ENCODE measurements at regions not wholly inside any gene's neighbourhood (a gene's known extent, or its start where the extent isn't known, plus 50 kb on each side); places are given as distances from the start of the nearest gene placed in this dataset.

- in situ Hi-C loops (cut with HindIII; ENCODE audit: low sequenced_read_pairs), result no loop called here
- H3K4me3 ChIP-seq (ENCODE audit: low read depth, low read length), result no peak overlapping the region
- TF ChIP-seq CTCF (IDR thresholded peaks at IDR 0.05; ENCODE audit: low read depth, low read length, missing control alignments), result no peak
- no peak for DNase-seq (ENCODE audit: low read depth)
These were observed 200.9 kb downstream of the PLPP3 start for GRCh38 chr1:56378341-56379070.

DNA sequence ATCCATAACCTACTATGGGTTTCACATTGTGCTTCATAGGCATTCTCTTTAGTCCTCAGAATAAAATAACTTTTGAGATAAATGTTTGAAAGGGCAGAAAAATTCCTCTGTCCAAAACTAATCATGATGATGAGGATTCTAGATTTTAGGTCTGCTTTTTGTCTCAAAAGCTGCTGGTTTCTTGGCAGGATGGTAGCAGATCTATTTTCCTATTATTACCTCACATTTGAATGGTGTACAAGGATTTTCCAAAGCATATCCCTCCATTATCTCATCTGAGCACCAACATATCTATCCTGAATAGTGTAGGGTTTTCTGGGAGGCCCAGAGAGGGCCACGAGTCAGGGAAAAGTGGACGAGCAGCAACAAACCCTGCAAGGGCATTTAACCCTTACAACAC, 201.9 kb downstream of the PLPP3 start:
- H3K4me3 ChIP-seq (ENCODE audit: low read depth, low read length), result no peak overlapping the region
- in situ Hi-C loops (cut with HindIII; ENCODE audit: low sequenced_read_pairs), result no loop called here
- TF ChIP-seq CTCF (IDR thresholded peaks at IDR 0.05; ENCODE audit: low read depth, low read length, missing control alignments), result no peak
- DNase-seq (ENCODE audit: low read depth), result no peak

- no peak overlapping the region for H3K4me3 ChIP-seq (ENCODE audit: low read depth, low read length)
- peak; percentile 58 for DNase-seq (ENCODE audit: low read depth)
- no peak for TF ChIP-seq CTCF (IDR thresholded peaks at IDR 0.05; ENCODE audit: low read depth, low read length, missing control alignments)
- in situ Hi-C loops (cut with HindIII; ENCODE audit: low sequenced_read_pairs), result no loop called here
These were observed 203.0 kb downstream of the PLPP3 start for GRCh38 chr1:56376188-56376984.

DNA sequence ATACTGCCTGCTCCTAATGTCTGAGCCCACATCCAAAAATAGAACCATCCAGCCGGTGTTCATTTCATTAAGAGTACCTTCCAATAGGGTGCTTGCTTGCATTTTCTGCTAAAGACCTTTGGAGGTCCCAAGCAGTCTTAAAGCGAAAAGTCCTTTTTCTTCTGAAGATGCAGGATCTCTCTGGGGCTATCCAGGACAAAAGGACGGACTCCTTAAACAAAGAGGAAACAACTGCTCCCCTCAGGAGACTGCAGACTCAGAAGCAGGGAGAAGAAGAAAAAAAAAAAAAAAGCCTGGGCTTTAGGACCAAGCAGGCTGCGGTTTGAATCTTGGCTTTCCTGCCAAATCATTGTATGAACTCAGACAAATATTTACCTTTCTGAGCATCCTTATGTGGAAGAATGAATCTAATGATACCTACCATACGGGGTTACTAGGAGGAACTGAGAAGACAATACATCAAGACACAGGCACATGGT, 204.0 kb downstream of the PLPP3 start:
- no peak for TF ChIP-seq CTCF (IDR thresholded peaks at IDR 0.05; ENCODE audit: low read depth, low read length, missing control alignments)
- no peak overlapping the region for H3K4me3 ChIP-seq (ENCODE audit: low read depth, low read length)
- peak; percentile 58 for DNase-seq (ENCODE audit: low read depth)
- in situ Hi-C loops (cut with HindIII; ENCODE audit: low sequenced_read_pairs), result no loop called here

DNA sequence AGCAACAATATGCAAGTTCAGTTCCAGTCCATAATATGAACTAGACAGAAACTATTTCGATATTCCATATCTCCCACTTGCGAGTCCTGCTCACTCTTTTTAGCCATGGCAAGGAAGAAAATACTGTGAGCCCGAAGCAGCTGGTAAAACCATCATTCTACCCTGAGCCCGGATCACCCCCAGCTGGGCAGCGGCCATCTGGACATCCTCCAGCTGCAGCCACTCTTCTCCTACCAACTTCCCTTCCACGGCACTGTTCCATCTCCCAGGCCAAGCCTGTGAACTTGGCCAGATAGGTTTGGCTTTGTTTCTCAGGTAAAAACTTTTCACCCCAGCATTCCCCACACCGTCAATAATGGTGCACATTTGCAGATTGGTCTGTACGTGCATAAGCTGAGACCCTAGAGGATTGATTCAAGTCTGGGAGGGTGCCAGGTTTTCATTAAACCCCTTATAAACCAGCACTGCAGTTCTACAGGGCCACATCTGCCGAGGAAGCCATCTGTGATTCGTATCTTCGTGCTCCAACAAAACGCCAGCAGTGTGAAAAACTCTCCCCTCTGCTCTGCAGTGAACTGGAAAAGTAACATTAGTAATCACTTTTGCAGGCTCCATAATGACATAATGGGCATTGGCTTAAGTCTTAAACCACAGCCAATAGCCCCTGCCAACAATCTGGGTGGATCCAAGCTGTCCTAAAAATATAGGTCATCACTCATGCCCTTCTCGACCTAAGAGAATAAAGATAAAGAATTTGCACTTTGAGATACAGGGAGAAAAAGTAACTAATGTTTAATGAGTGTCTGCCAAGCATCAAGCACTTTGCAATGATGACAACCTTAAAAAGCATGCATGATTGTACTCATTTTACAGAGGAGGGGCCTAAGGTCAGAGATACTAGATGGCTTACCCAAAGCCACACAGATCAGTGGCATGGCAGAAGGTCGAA, 205.1 kb downstream of the PLPP3 start:
- no peak for TF ChIP-seq CTCF (IDR thresholded peaks at IDR 0.05; ENCODE audit: low read depth, low read length, missing control alignments)
- in situ Hi-C loops (cut with HindIII; ENCODE audit: low sequenced_read_pairs), result loop anchor here (5.0 kb wide), 1 partner anchor 57 kb away; no protein-coding TSS in a partner anchor
- no peak overlapping the region for H3K4me3 ChIP-seq (ENCODE audit: low read depth, low read length)
- DNase-seq (ENCODE audit: low read depth), result no peak

DNA sequence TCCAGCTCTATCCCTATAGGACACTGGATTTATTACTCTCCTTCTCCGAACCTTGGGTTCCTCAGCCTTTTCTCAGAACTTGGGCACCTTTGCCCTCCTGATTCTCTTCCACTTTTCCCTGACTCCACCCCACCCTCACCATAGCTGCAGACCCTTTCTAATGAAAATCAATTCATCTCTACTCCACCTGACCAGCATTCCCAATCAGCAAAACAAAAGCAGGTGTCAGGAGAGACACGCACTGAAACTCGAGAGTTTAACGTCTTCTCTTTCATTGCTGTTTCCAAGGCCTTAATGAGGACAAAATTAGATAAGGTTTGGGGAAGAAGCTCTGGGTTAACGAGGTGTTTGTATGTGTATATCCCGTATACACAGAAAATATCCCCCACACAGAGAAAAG, 208.8 kb downstream of the PLPP3 start:
- no peak for TF ChIP-seq CTCF (IDR thresholded peaks at IDR 0.05; ENCODE audit: low read depth, low read length, missing control alignments)
- DNase-seq (ENCODE audit: low read depth), result no peak
- in situ Hi-C loops (cut with HindIII; ENCODE audit: low sequenced_read_pairs), result loop anchor here (5.0 kb wide), 1 partner anchor 53 kb away; no protein-coding TSS in a partner anchor
- H3K4me3 ChIP-seq (ENCODE audit: low read depth, low read length), result no peak overlapping the region

Measured in astrocyte of the cerebellum (primary cell).